Upper lobe of left lung (tissue), 4 donors: ENCODE measurements at regions not wholly inside any gene's neighbourhood (a gene's known extent, or its start where the extent isn't known, plus 50 kb on each side); places are given as distances from the start of the nearest gene placed in this dataset.

Source experiments
- CTCF ChIP-seq, 6 experiments: fragments of 450-650 bp in 4 of 6; fragments of 200-600 bp in 2 of 6; sonication (generic) in 2 of 6; IDR thresholded peaks; one replicate each; pipeline ENCODE4 v1.5.1; 2016 to 2019; ENCODE audit warnings: antibody characterized with exemption in 6 of 6
- POLR2A ChIP-seq, 4 donors: fragments of 450-650 bp; IDR thresholded peaks; one replicate each; pipeline ENCODE4 v1.5.1; 2016 to 2017; ENCODE audit warnings: antibody characterized with exemption in 4 of 4, mild to moderate bottlenecking in 2 of 4
- POLR2AphosphoS5 ChIP-seq, 2 donors: sonication (generic); formaldehyde crosslinking; IDR thresholded peaks; one replicate each; pipeline ENCODE4 v1.5.1; 2017; ENCODE audit warnings: antibody characterized with exemption in 2 of 2

GRCh38 chr15:87649175-87649574 is 607.4 kb downstream of the NTRK3 start:
- TF ChIP-seq CTCF (IDR thresholded peaks at IDR 0.05) = no peak
- no peak for TF ChIP-seq POLR2AphosphoS5 (IDR thresholded peaks at IDR 0.05)
- TF ChIP-seq POLR2A (IDR thresholded peaks at IDR 0.05) = no peak
